Testis (tissue), 2 donors: ENCODE measurements at regions not wholly inside any gene's neighbourhood (a gene's known extent, or its start where the extent isn't known, plus 50 kb on each side); places are given as distances from the start of the nearest gene placed in this dataset.

ENCODE experiments used
- POLR2A ChIP-seq: fragments of 450-650 bp; IDR thresholded peaks from one replicate; pipeline ENCODE4 v1.6.1; 2017; ENCODE audit warnings: antibody characterized with exemption, mild to moderate bottlenecking, moderate library complexity
- TF ChIP-seq, protein P1 (sequence below), 3 experiments: fragments of 450-650 bp in 2 of 3; fragments of 200-600 bp in 1 of 3; sonication (generic) in 1 of 3; IDR thresholded peaks; one replicate each; pipeline ENCODE4 v1.5.1; 2016 to 2019; ENCODE audit warnings: antibody characterized with exemption in 3 of 3, mild to moderate bottlenecking in 2 of 3, moderate library complexity in 1 of 3

- TF ChIP-seq, protein P1, sequence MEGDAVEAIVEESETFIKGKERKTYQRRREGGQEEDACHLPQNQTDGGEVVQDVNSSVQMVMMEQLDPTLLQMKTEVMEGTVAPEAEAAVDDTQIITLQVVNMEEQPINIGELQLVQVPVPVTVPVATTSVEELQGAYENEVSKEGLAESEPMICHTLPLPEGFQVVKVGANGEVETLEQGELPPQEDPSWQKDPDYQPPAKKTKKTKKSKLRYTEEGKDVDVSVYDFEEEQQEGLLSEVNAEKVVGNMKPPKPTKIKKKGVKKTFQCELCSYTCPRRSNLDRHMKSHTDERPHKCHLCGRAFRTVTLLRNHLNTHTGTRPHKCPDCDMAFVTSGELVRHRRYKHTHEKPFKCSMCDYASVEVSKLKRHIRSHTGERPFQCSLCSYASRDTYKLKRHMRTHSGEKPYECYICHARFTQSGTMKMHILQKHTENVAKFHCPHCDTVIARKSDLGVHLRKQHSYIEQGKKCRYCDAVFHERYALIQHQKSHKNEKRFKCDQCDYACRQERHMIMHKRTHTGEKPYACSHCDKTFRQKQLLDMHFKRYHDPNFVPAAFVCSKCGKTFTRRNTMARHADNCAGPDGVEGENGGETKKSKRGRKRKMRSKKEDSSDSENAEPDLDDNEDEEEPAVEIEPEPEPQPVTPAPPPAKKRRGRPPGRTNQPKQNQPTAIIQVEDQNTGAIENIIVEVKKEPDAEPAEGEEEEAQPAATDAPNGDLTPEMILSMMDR (IDR thresholded peaks at IDR 0.05): no peak
- TF ChIP-seq POLR2A: no peak
Measured at GRCh38 chr12:125467363-125467762, 402.1 kb downstream of the AACS start.
